IPS-NIHi7 (cell line): ENCODE measurements at regions not wholly inside any gene's neighbourhood (a gene's known extent, or its start where the extent isn't known, plus 50 kb on each side); places are given as distances from the start of the nearest gene placed in this dataset.

Experiments used
- DNase-seq: peaks from one replicate; pipeline ENCODE4 v3.0.0; 2012; ENCODE audit warnings: mixed read lengths; ENCODE audit errors: extremely low spot score

DNA sequence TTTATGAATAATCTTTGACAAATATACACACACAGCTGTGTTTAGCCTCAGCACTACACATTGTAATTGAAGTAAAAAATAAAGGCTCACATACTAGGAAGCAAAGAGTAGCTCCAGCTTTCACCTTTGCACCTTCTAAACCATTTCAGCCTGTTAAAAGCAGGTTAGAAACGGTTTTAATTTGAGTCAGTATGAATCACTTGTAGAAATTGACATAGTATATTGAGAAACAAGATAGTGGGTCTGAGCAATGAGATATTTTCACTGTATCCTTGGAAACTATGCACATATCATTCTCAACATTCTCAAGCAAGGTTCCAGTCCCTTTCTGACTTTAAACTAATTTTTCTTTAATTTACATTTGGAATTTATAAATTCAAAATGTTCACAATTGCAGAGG is 380.3 kb downstream of the AASDHPPT start:
- DNase-seq: no peak

DNA sequence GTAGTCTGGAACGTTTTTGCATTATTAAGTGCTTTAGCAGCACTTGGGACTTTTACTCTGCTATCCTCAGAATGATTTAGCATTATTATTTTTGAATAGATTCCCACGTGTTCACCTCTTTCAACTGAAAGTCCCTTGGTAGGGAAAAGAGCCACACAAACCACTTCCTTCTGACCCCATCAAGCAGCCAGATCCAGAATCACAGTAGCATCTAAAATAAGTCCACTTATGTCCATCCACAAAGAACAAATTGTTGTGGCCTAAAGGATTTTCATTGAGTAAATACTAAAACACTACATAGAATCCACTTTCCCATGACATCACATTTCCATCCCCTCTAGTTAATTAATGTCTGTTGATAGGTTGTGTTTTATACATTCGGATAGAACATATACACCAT is 381.7 kb downstream of the AASDHPPT start:
- no peak for DNase-seq

DNA sequence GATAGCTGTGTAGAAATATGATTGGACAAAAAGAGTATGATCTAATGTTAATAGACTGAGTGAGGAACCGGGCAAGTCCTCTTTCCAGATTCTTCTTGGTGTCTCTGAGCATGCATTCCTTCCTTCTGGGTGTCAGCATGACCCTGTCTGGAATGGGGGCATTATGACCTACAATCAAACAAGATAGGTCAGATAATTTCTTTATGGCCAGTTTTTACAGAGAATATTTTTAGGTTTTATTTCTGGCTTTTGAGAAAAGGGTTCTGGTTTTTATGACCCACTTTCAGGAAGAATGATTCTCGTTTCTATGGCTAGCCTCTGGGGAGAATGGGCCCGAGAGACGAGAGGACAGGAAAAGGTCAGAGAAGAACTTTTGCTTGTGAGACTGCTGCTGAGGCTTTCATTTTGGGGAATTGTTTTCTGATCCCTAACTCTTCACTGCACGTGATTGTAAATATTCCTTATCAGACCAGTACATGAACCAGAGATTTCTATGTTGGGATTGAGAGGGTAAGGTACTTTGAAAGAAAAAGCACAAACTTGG is 383.8 kb downstream of the AASDHPPT start:
- no peak for DNase-seq

DNA sequence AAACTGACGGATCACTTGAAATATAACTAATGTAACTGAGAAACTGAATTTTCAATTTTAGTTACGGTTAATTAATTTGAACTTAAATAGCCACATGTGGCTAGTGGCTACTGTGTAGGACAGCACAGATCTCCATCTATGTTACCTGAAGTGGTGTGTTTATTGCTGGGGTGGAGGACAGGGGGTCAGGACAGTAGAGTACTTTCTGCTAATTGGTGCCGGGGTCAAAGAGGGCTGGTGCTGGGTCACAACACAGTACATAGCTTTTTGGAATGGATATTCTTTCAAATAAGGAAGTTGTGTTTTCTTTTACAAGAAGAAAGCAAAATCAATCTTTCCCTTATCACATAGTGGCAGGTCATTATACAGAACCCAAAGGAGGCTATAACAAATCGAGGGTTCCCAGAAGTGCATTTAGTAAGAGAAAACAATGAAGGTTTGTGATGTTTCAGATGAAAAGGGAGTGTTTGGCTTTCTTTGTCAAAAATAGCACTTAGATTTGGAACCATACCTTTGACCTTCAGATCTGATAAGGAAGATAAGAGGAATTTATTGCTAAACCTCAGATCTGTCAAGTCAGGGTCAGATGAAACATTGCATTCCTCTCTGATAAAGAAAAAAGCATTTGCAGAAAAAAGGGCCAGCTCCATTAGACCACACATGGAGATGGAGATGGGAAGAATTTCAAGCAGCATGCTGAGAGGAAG is 384.5 kb downstream of the AASDHPPT start:
- peak; percentile 16 for DNase-seq

- no peak for DNase-seq
Observed at GRCh38 chr11:106463154-106463553, 385.7 kb downstream of the AASDHPPT start.

DNA sequence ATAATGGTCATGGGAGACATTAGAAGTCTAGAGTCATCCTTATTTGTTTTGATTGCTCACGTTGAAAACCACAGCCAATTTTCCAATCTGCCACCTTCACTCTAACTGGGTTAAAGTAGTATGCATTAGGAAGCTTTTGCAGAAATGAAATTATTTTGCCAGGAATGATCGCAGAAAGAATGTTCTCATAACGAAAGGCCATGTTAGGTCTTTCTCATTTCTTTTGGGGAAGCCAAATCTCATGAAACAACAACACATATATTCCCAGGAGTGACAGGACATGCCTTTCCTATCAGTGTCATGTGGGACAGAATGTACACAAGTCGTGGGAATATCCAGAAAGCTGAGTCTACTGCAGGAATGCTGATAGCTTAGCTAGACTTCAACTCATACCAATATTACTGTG is 386.3 kb downstream of the AASDHPPT start:
- DNase-seq: no peak

DNA sequence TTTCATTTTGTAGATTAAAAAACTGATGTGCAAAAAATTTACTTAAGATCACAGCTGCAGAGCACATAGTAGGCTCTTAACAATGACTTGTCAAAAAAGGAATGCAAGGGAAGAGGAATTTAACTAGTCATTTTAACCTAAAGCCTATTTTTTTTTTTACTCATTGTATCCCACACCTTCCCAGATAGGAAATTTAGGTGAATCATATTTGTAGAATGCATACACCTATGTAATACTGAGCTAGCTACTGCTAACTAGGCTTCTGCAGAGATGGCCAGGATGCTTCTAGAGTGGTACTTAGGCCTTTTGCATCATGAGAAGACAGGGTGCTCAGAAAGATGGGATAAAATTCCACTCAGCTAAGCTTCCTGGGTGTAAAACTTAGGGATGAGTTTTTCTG is 387.3 kb downstream of the AASDHPPT start:
- DNase-seq: no peak

- DNase-seq: no peak
Observed at GRCh38 chr11:106466521-106467080, 389.1 kb downstream of the AASDHPPT start.

- no peak for DNase-seq
Observed at GRCh38 chr11:106467501-106467900, 390.0 kb downstream of the AASDHPPT start.

DNA sequence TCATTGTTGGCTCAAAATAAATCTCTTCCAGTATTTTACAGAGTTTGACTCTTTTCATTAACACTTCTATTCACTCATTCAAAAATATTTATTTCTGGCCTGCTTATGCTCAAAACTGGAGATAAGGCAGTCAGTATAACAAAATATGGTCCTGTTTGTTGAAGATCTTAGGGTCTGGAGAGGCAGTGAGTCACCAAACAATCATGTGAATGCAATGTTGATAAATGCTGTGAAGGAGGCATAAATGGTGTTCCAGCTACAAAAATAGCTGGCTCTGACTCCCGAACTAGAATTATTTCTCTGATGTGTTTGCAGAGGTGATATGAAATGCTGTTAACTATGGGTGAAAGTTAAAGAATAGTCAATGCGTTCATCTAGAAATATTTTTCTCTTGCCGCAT is 390.6 kb downstream of the AASDHPPT start:
- no peak for DNase-seq

DNA sequence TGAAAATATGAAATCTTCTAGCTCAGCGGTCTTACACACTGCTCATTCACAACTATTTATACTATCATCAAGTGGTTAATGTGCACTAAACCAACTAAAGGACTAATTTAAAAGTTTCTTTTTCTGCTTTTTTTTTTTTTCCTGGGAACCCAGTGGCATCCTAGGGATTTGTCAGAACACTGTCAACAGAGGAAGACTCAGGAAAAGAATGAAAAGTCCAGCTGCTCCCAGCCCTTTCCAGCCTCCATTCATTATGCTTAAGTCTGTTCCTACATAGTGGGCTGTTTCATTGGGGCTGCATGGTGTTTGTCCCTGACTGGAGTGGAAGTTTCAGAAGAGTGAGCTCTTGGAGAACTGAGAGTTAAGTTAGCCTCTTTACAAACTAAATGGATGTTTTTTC is 391.1 kb downstream of the AASDHPPT start:
- no peak for DNase-seq

DNA sequence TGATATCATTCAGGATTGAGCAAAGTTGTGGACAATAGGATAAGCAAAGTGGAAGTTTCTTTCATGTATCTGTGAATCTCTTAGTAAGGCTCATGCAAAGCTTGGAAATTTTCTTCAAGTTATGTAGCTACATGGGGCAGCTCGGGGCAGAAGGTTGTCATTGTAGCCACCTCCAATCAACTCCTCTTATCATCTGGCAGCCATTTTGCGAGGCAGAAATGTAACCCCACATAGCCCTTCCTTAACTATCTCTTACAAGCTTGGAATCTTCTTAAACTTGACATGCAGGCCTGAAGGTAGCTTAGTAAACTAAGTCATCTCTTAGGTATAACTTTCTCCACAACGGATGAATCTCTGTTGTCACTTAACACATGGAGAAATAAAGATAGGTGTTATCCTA is 392.8 kb downstream of the AASDHPPT start:
- DNase-seq: no peak

DNA sequence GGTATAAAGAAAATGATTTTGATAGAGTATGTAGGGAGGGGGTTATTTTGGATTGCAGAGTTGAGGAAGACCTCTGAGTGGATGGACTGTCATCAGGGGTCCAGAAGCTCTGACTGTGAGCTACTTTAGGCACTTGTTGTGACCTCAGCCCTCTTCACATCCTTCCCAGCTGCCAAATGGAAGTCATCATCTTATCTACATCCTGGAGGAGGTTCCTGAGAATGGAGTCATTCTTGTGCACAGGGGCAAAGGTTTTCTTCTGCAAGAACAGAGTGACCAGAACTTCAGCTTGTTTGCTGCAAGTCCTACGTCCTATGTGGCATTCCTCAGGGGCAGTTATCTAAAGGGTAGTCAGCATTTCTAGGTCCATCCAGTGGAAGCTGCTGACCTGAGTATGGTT is 393.8 kb downstream of the AASDHPPT start:
- DNase-seq: no peak

DNA sequence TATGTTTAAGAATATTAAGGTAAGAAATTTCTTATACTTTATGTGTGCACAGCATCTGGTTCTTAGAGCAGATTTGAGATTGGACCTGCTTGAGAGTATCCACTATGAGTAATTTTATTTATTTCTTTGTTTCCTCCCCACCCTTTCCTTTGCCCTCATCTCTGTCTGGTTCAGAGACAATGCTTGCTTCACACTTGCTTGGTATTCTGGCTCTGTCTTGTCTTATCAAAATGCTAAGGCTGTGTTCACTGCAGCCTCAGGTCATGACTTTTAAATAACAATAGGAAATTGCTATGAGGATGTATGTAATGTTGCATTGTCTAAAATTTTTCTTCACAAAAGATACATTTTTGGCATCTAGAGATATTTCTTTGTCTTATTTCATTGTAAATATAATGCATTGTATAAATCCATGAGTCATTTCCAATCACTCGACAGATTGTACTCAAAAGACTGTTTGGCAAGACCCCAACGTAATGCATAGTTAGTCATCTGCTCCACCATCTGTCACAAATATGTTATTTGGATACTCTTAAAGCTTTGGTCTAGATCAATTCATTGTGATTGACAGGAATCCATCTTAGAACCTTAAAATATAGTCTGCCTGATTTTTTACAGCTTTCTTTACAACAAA is 395.7 kb downstream of the AASDHPPT start:
- no peak for DNase-seq

GRCh38 chr11:106474274-106474673 is 396.8 kb downstream of the AASDHPPT start:
- DNase-seq: no peak

DNA sequence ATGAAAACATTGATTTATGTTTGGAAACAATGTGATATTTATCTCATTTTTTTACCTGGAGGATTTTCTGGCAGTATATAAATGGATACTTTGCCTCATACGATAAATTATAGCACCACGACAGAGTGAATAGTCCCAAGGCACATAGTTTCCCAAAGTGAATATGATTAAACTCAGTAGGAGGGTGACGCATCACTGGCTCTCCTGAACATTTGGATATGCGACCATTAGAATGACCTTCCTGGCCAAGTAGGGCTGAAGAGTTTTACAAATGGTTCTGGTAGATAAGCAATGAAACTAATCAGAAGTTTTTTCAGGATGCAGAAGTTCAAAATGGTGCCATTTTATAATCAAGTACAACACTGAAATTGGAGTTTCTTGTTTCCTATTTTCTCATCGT is 397.7 kb downstream of the AASDHPPT start:
- DNase-seq: no peak

DNA sequence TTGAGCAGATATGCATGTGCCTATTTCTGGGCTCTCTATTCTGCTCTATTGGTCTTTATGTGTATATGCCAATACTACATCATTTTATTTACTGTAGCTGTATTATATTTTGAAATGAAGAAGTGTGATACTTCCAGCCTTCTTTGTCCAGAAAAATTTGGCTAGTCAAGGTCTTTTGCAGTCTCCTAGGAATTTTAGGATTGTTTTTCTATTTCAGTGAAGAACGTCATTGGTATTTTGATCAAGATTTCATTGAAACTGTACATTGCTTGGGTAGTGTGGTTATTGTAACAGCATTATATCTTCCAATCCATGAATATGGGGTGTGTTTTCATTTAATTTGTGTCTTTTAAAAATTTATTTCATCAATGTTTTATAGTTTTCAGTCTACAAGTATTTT is 400.3 kb downstream of the AASDHPPT start:
- no peak for DNase-seq

- no peak for DNase-seq
Observed at GRCh38 chr11:106479646-106480045, 402.2 kb downstream of the AASDHPPT start.

- no peak for DNase-seq
Observed at GRCh38 chr11:106480581-106481190, 403.2 kb downstream of the AASDHPPT start.

DNA sequence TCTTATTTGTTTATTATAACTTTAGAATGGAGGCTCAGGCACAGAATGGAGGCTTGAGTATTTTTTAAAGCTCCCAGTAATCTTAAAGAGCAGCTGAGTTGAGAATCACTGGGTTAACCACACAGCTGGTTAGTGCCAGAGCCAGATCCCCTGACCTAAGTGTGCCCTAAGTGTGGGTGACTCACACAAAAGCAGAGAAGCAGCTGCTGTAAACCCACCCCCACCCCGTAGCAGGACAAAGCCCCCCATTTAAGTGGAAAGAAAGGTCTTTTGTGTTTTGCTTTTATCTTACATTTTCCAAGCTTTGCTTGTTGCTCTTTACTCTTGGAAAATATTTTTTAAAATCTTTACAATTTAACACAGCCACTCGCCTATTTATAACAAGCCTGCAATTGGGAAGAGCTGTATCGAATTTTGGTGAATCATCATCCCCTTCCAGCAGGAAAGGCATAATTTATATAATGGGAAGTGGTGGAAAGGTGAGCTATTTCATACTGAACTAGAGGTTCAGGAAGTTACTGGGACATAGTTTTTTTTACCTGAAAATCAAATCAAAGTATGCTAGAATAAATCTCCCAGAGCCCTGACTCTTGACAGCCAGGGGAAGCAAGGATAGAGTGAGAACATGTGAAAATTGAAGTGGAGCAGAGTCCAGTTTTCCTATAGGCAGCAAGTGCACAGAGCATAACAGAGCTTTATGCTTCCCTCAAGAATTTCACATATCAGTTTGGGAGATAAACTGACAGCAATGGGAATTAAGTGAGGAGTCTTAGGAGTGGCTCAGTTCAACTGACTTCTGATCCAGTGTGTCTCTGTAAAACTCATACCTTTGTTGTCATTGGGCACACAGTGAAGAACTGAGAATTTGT is 405.7 kb downstream of the AASDHPPT start:
- peak; percentile 14 for DNase-seq

DNA sequence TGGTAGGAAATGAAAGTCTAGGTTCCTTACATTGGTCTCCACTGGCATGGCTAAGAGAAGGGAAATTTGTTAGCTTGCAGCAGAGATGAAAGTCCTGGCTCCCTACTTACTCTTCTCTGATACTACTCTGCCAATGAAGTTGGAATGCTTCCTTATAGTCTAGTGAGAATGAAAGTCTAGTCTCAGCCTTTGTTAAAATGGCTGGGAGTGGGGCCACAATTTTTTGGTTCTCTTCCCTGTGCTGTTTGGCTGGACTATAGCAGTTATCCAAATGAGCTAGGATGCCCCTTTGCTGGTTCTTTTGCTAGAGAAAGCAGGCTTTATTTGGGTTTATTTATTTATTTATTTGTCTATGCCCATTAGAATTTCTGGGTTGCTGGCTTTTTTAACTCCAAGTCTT is 414.3 kb downstream of the AASDHPPT start:
- DNase-seq: no peak

DNA sequence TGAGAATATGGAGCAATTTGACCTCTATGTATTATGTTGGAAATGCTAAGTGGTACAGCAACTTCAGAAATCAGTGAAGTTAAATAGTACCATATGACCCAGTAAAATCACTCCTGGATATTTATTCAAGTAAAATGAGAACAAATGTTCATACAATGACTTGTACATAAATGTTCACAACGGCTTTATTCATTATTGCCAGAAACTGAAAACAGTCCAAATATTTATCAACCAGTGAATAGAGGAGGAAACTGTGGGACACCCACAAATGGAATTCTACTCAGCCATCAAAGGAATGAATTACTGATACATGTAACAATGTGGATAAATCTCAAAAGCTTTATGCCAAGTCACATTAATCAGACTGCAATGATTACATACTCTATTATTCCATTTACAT is 416.3 kb downstream of the AASDHPPT start:
- no peak for DNase-seq
